Mucosa of rectum (tissue), 2 donors: ENCODE measurements at regions not wholly inside any gene's neighbourhood (a gene's known extent, or its start where the extent isn't known, plus 50 kb on each side); places are given as distances from the start of the nearest gene placed in this dataset.
A peak's percentile ranks its signal among the peaks of the same experiment; 100 is the strongest.

ENCODE experiments used
- H3K27ac ChIP-seq, 2 donors: one replicate each; pipeline ENCODE4 v1.7.0; 2013; ENCODE audit warnings: inconsistent platforms in 2 of 2, low read depth in 2 of 2, low read length in 2 of 2
- H3K27me3 ChIP-seq, 2 donors: one replicate each; pipeline ENCODE4 v1.7.0; 2013; ENCODE audit warnings: low read length in 2 of 2; ENCODE audit not compliant: control insufficient read depth in 2 of 2, insufficient read depth in 2 of 2
- H3K36me3 ChIP-seq, 2 donors: one replicate each; pipeline ENCODE4 v1.7.0; 2013; ENCODE audit warnings: low read length in 2 of 2; ENCODE audit not compliant: control insufficient read depth in 2 of 2, insufficient read depth in 2 of 2
- H3K4me1 ChIP-seq, 2 donors: one replicate each; pipeline ENCODE4 v1.7.0; 2013; ENCODE audit warnings: low read length in 2 of 2, mild to moderate bottlenecking in 1 of 2; ENCODE audit not compliant: control insufficient read depth in 2 of 2, insufficient read depth in 2 of 2
- H3K4me3 ChIP-seq, 2 donors: one replicate each; pipeline ENCODE4 v1.7.0; 2013; ENCODE audit warnings: low read length in 2 of 2
- H3K9ac ChIP-seq, 2 donors: one replicate each; pipeline ENCODE4 v1.7.0; 2013; ENCODE audit warnings: low read length in 2 of 2, low read depth in 1 of 2, mild to moderate bottlenecking in 1 of 2
- H3K9me3 ChIP-seq, 2 donors: one replicate each; pipeline ENCODE4 v1.7.0; 2013; ENCODE audit warnings: low read length in 2 of 2; ENCODE audit not compliant: control insufficient read depth in 2 of 2
- donor health status: healthy.
- donor health status: Normal muscosa, but diverticular disease.

- no peaks in the 10 kb centered on the region for H3K36me3 ChIP-seq
- H3K27me3 ChIP-seq, result no peaks in the 10 kb centered on the region
- H3K27ac ChIP-seq, result peak overlapping the region; percentile 83 to 90
- peak overlapping the region in 1 of 2 donors; percentile 4 for H3K9ac ChIP-seq
- H3K9me3 ChIP-seq, result no peaks in the 10 kb centered on the region
- H3K4me1 ChIP-seq, result peaks cover 20 to 40% of the 10 kb centered on the region in 2 donors
- H3K4me3 ChIP-seq, result peak overlapping the region in 1 of 2 donors; percentile 28
These were observed 74.6 kb upstream of the LRATD1 start for GRCh38 chr2:14557916-14558315.

- Histone ChIP-seq H3K36me3 (no peaks in the 10 kb centered on the region), H3K4me1 (peaks cover 20 to 40% of the 10 kb centered on the region in 2 donors), H3K9me3 (no peaks in the 10 kb centered on the region), H3K27me3 (no peaks in the 10 kb centered on the region), H3K27ac (peak overlapping the region; percentile 83 to 90), H3K9ac (no peak overlapping the region), H3K4me3 (peak overlapping the region in 1 of 2 donors; percentile 23)
These were observed 74.1 kb upstream of the LRATD1 start for GRCh38 chr2:14558335-14558919.

GRCh38 chr2:14560716-14561115, 71.8 kb upstream of the LRATD1 start:
- H3K4me1 ChIP-seq, result peaks cover 17 to 35% of the 10 kb centered on the region in 2 donors
- no peaks in the 10 kb centered on the region for H3K9me3 ChIP-seq
- H3K9ac ChIP-seq, result no peak overlapping the region
- H3K27me3 ChIP-seq, result no peaks in the 10 kb centered on the region
- no peak overlapping the region for H3K27ac ChIP-seq
- no peak overlapping the region for H3K4me3 ChIP-seq
- H3K36me3 ChIP-seq, result no peaks in the 10 kb centered on the region

- no peak overlapping the region for H3K4me3 ChIP-seq
- H3K9me3 ChIP-seq, result no peaks in the 10 kb centered on the region
- H3K9ac ChIP-seq, result no peak overlapping the region
- no peaks in the 10 kb centered on the region for H3K36me3 ChIP-seq
- no peaks in the 10 kb centered on the region for H3K27me3 ChIP-seq
- H3K27ac ChIP-seq, result no peak overlapping the region
- peaks cover 3 to 9% of the 10 kb centered on the region in 2 donors for H3K4me1 ChIP-seq
These were observed 69.2 kb upstream of the LRATD1 start for GRCh38 chr2:14563324-14563723.

GRCh38 chr2:14565666-14566065, 66.9 kb upstream of the LRATD1 start:
- H3K36me3 ChIP-seq, result no peaks in the 10 kb centered on the region
- H3K9ac ChIP-seq, result no peak overlapping the region
- no peak overlapping the region for H3K27ac ChIP-seq
- no peak overlapping the region for H3K4me3 ChIP-seq
- H3K4me1 ChIP-seq, result peaks cover 0 to 6% of the 10 kb centered on the region in 2 donors
- H3K27me3 ChIP-seq, result no peaks in the 10 kb centered on the region
- H3K9me3 ChIP-seq, result no peaks in the 10 kb centered on the region

GRCh38 chr2:14567561-14567960, 65.0 kb upstream of the LRATD1 start:
- Histone ChIP-seq H3K4me1 (peaks cover 0 to 6% of the 10 kb centered on the region in 2 donors), H3K4me3 (no peak overlapping the region), H3K9ac (no peak overlapping the region), H3K27me3 (no peaks in the 10 kb centered on the region), H3K27ac (no peak overlapping the region), H3K9me3 (no peaks in the 10 kb centered on the region), H3K36me3 (no peaks in the 10 kb centered on the region)

GRCh38 chr2:14569294-14569693, 63.2 kb upstream of the LRATD1 start:
- Histone ChIP-seq H3K4me3 (no peak overlapping the region), H3K9me3 (no peaks in the 10 kb centered on the region), H3K4me1 (peaks cover 0 to 6% of the 10 kb centered on the region in 2 donors), H3K36me3 (no peaks in the 10 kb centered on the region), H3K27me3 (no peaks in the 10 kb centered on the region), H3K9ac (no peak overlapping the region), H3K27ac (peak overlapping the region; percentile 53 to 65)

GRCh38 chr2:14572633-14573032, 59.9 kb upstream of the LRATD1 start:
- peaks cover 0 to 6% of the 10 kb centered on the region in 2 donors for H3K4me1 ChIP-seq
- no peaks in the 10 kb centered on the region for H3K27me3 ChIP-seq
- H3K9ac ChIP-seq, result no peak overlapping the region
- H3K4me3 ChIP-seq, result no peak overlapping the region
- H3K36me3 ChIP-seq, result no peaks in the 10 kb centered on the region
- no peak overlapping the region for H3K27ac ChIP-seq
- H3K9me3 ChIP-seq, result no peaks in the 10 kb centered on the region

- no peaks in the 10 kb centered on the region for H3K9me3 ChIP-seq
- H3K4me3 ChIP-seq, result no peak overlapping the region
- H3K27me3 ChIP-seq, result no peaks in the 10 kb centered on the region
- no peak overlapping the region for H3K9ac ChIP-seq
- no peaks in the 10 kb centered on the region for H3K4me1 ChIP-seq
- no peak overlapping the region for H3K27ac ChIP-seq
- H3K36me3 ChIP-seq, result no peaks in the 10 kb centered on the region
These were observed 54.7 kb upstream of the LRATD1 start for GRCh38 chr2:14577843-14578242.
